GM13976 (cell line): ENCODE measurements at regions not wholly inside any gene's neighbourhood (a gene's known extent, or its start where the extent isn't known, plus 50 kb on each side); places are given as distances from the start of the nearest gene placed in this dataset.
"Not testable (repeated sequence)": the region's sequence is repeated elsewhere in the genome, so short reads cannot be mapped to it uniquely, and the experiment has no call there.

Source experiments
- DNase-seq: peaks from one replicate; pipeline ENCODE4 v3.0.0; 2012; ENCODE audit warnings: low spot score
- in situ Hi-C: fragments of 300-500 bp; cut with MboI; formaldehyde crosslinking; loops from one replicate; pipeline ENCODE4 v1.12.0; 2022; ENCODE audit warnings: low sequenced_read_pairs, mixed read lengths, inconsistent platforms; ENCODE audit not compliant: unreplicated experiment
- TF ChIP-seq, protein P1 (sequence below): IDR thresholded peaks from 2 replicates; pipeline ENCODE4 v1.5.1; 2012; ENCODE audit warnings: borderline replicate concordance, mild to moderate bottlenecking; ENCODE audit not compliant: insufficient read depth; ENCODE audit errors: extremely low read depth, missing control alignments, control extremely low read depth

DNA sequence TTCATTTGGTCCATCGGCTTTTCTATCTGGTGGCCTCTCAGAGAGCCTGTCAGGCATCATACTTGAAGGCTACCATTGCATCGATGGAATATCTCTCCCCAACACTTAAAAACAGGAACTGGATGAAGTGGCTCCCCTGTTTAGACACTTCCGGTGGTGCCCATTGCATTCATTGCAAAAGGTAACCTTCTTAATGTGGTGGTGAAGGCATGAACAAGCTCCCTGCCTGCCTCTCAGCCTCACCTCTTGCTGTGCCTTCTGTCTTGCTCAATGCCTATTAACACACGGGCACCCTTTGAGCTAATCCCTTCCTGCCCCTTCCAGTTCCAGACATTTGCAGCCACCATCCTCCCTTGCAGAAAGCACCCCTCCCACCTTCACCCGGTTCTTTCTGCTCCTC lies 233.1 kb upstream of the MSX2 start:
- DNase-seq: no peak
- in situ Hi-C loops: no loop called here
- TF ChIP-seq, protein P1, sequence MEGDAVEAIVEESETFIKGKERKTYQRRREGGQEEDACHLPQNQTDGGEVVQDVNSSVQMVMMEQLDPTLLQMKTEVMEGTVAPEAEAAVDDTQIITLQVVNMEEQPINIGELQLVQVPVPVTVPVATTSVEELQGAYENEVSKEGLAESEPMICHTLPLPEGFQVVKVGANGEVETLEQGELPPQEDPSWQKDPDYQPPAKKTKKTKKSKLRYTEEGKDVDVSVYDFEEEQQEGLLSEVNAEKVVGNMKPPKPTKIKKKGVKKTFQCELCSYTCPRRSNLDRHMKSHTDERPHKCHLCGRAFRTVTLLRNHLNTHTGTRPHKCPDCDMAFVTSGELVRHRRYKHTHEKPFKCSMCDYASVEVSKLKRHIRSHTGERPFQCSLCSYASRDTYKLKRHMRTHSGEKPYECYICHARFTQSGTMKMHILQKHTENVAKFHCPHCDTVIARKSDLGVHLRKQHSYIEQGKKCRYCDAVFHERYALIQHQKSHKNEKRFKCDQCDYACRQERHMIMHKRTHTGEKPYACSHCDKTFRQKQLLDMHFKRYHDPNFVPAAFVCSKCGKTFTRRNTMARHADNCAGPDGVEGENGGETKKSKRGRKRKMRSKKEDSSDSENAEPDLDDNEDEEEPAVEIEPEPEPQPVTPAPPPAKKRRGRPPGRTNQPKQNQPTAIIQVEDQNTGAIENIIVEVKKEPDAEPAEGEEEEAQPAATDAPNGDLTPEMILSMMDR: no peak

DNA sequence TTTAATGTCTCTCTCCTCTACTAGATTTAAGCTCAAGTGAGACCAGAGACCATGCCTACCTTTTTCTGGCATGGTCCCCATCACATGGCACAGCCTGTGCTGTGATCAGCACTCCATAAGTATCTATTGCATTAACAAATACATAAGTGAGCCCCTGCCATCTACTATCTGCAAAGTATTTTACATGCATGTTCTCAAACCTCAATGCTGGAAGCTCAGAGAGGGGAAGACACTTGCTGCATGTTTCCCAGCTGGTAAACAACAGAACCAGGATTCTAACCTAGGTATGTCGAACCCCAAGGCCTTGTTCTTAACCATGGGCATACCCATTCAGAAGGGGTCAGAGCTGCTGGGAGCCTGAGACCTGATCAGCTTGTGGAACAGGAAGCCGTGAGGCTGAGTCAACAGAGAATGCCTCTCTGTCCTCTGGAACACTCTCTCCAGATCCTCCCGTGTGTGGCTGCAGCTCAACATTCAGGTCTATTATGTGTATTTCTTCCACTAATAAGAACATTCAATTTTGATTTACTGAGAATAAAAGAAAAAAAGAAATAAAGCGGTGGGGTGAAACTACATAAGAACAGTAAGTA lies 232.5 kb upstream of the MSX2 start:
- TF ChIP-seq, protein P1: no peak
- no peak for DNase-seq
- in situ Hi-C loops: no loop called here

DNA sequence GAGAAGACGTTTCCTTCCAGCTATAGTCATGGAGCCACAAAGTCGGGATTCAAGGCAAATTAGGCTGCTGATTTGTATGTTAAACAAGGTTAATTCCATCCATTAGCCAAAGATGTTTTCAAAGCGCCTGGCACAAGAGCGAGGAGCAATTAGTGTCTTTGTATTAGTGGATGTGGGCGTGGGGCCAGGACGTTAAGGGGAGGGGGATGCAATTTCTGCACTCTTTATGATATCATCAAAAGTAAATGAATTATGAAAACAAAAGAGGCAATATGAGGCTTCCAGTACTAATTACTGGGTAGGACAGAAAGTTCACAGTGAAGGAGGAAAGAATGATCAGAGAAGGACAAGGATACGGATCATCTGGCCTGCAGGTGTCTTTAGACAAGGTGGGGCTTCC lies 230.9 kb upstream of the MSX2 start:
- TF ChIP-seq, protein P1: no peak
- in situ Hi-C loops: no loop called here

DNA sequence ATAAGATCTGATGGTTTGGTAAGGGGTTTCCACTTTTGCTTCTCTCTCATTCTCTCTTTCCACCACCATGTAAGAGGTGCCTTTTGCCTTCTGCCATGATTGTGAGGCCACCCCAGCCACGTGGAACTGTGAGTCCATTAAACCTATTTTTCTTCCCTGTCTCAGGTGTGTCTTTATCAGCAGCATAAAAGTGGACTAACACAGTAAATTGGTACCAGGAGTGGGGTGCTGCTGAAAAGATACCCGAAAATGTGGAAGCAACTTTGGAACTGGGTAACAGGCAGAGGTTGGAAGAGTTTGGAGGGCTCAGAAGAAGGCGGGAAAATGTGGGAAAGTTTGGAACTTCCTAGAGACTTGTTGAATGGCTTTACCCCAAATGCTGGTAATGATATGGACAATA lies 226.4 kb upstream of the MSX2 start:
- DNase-seq, in situ Hi-C loops: not testable (repeated sequence)

More for the DNA sequence above, 230.9 kb upstream of the MSX2 start:
- no peak for DNase-seq

DNA sequence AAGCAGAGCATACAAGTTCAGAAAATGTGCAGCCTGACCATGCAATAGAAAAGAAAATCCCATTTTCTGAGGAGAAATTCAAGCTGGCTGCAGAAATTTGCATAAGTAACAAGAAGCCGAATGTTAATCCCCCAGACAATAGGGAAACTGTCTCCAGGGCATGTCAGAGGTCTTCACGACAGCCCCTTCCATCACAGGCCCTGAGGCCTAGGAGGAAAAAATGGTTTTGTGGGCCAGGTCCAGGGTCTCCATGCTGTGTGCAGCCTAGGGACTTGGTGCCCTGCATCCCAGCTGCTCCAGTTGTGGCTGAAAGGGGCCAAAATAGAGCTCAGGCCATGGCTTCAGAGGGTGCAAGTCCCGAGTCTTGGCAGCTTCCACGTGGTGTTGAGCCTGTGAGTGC lies 225.8 kb upstream of the MSX2 start:
- DNase-seq, in situ Hi-C loops: not testable (repeated sequence)

DNA sequence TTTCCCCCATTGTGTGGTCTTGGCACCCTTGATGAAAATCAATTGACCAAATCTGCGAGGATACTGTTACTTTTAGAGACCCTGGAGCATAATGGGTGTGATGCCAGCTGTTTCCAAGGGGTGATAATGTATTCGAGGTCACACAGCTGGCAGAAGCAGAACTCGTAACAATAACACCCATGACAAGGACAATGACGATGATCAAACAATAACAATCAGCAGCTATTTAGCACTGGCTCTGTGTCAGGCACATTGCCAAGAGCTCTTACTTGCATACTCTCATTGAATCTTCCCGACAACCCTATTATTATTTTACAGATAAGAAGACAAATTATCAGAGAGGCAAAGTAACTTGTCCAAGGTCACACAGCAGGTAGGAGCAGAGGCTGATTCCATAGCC lies 223.7 kb upstream of the MSX2 start:
- in situ Hi-C loops: no loop called here
- no peak for DNase-seq
- TF ChIP-seq, protein P1: no peak

DNA sequence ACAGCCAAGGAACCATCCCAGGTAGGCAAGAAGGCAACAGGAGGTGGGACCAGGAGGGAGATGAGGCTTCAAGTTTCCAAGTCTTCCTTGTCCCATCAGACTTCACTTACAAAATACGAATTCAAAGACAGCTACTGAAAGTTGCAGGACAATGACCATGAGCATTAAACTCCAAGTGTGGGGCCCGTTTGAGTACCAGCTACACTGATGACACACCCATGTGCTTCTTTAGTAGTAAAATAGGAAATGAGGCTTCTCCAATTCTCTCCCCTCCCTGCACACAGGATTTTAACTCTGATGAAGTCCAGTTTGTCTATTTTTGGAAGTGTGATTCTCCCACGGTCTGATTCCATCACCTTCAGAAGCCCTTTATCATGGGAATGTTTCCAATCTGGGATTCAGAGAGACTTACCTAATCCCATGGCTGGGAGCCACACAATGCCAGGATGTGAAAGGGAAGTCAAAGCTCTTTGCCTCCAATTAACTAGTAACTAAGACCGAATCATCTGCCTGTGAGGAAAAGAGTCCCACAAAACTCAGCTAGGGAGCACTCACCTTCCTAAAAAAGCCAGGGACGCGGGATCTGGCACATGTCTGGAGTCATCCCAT lies 222.8 kb upstream of the MSX2 start:
- DNase-seq: no peak
- in situ Hi-C loops: no loop called here

More for the DNA sequence above, 222.8 kb upstream of the MSX2 start:
- TF ChIP-seq, protein P1: no peak
